Adrenal gland (tissue), 9 donors: ENCODE measurements at regions not wholly inside any gene's neighbourhood (a gene's known extent, or its start where the extent isn't known, plus 50 kb on each side); places are given as distances from the start of the nearest gene placed in this dataset.

Experiments
- DNase-seq, 7 donors: peaks; one replicate each; pipeline ENCODE4 v3.0.0-alpha.2; 2019 to 2020
- H3K27ac ChIP-seq, 5 donors: fragments of 200-600 bp; sonication (generic) in 4 of 5; 1 replicate in 3 of 5; 2 replicates in 2 of 5; pipeline versions ENCODE4 v1.5.1 to v1.8.0; 2016 to 2020; ENCODE audit warnings: mild to moderate bottlenecking in 1 of 5
- H3K27me3 ChIP-seq: fragments of 200-600 bp; 2 replicates; pipeline ENCODE4 v1.8.0; 2021
- H3K36me3 ChIP-seq, 2 donors: fragments of 200-600 bp; replicated peaks in 1 of 2; 1 replicate in 1 of 2; 2 replicates in 1 of 2; pipeline versions ENCODE4 v1.5.1 to v1.8.0; 2018 to 2022
- H3K4me1 ChIP-seq, 2 donors: fragments of 200-600 bp; replicated peaks in 1 of 2; 1 replicate in 1 of 2; 2 replicates in 1 of 2; pipeline versions ENCODE4 v1.5.1 to v1.8.0; 2018 to 2021
- H3K4me3 ChIP-seq, 4 donors: fragments of 200-600 bp; sonication (generic) in 3 of 4; one replicate each; pipeline ENCODE4 v1.5.1; 2016 to 2018
- H3K9me3 ChIP-seq, 3 donors: fragments of 200-600 bp; sonication (generic) in 1 of 3; replicated peaks in 1 of 3; 1 replicate in 2 of 3; 2 replicates in 1 of 3; pipeline versions ENCODE4 v1.5.1 to v1.8.0; 2016 to 2021
- POLR2A ChIP-seq, 2 donors: fragments of 450-650 bp; IDR thresholded peaks; one replicate each; pipeline ENCODE4 v1.6.1; 2017; ENCODE audit warnings: antibody characterized with exemption in 2 of 2, mild to moderate bottlenecking in 2 of 2, moderate library complexity in 1 of 2
- WGBS, 4 donors: extraction: QIAGEN DNeasy Blood & Tissue Kit in 2 of 4; methylation state at CpG; one replicate each; pipeline versions ENCODE4 v1.1.5 to v1.1.7; 2013 to 2017; 5-methylcytosine and 5-hydroxymethylcytosine counted together
- intact Hi-C, 2 donors: fragments of 100-400 bp; cut with DNase I; formaldehyde crosslinking; loops; one replicate each; pipeline versions ENCODE4 v1.14.1 to v1.15.0; 2022 to 2023
- TF ChIP-seq, protein P1 (sequence below), 6 experiments: fragments of 450-650 bp in 4 of 6; fragments of 200-600 bp in 2 of 6; sonication (generic) in 1 of 6; IDR thresholded peaks; 1 replicate in 5 of 6; 2 replicates in 1 of 6; pipeline versions ENCODE4 v1.5.1 to v1.8.0; 2016 to 2021; ENCODE audit warnings: antibody characterized with exemption in 6 of 6, mild to moderate bottlenecking in 2 of 6, moderate library complexity in 1 of 6
- donor health status: healthy with polysubstance abuse.
- donor health status: Bipolar disorder and iron deficiency.
- donor health status: DM: yes; HTN: yes; CAD: no.
- donor health status: DM: no; HTN: no; CAD: no.
- donor health status: DM: no; HTN: no; CAD: no.

DNA sequence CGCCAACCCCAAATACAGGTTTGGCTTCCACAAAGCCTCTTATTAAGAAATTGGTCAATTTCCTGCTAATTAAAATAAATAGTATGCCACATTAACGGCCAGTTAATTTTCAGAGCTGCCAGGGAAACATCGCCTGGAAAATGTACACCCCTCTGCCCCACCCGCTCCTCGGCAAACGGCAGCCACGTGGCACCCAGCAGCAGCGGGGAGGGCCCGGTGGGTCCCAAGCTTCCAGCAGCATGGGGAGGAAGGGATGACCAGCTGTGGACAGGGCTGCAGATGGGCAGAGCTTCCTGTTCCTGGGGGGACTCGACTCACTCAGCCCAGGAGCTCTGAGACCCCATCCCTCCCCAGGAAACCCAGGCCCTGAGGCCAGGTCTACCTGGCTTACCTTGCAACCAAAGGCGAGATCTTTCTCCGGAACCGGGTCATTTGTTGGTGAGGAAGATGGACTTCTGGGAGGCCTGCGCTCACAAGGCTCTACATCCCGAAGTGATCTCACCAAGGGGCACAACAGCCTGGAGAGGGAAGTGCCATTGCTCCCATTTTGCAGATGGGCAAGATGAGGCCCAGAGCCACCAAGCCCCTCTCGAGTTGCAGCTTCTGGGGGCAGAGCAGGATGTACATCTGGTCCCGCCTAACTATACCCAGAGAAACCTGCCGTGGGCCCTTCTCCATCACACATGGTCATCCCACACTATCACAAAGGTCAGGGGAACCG is 68.3 kb downstream of the IGLL1 start:
- intact Hi-C loops = no loop called here

DNA sequence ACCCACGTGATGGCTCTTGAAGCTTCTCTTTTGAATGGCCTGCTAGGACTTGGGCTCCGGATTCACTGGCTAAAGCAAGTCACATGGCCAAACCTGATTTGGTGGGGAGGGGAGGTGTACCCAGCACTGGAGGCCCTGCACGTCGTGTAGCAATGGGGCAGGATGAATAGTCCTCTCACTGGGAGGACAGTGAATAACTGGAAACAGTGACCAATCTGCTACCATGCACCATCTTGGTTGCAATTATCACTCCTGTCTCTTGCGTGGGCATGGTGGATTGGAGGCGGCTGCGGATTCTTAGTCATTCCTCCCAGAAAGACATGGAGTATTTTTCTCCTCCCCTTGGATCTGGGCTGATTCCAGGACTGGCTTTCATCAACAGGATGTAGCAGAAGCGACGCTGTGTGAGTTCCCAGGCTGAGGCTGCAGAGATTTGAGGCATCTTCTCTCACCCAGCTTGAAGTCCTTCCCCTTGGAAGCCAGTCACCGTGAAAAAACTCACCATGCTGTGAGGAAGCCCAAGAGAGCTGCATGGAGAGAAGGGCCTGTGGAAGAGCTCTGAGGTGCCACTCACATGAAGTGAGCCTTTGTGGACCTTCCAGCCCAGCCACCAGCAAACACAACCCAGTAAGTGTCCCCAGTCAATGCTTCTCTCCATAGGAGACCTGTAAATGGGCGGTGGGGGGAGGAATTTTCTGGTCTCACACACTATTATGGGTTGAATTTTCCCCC is 70.4 kb downstream of the IGLL1 start:
- Histone ChIP-seq H3K4me1 (peaks cover 3 to 4% of the 10 kb centered on the region in 2 donors), H3K36me3 (no peaks in the 10 kb centered on the region), H3K9me3 (no peaks in the 10 kb centered on the region), H3K27ac (no peak overlapping the region), H3K27me3 (no peaks in the 10 kb centered on the region), H3K4me3 (no peak overlapping the region)
- no peak for TF ChIP-seq POLR2A (IDR thresholded peaks at IDR 0.05)
- TF ChIP-seq, protein P1, sequence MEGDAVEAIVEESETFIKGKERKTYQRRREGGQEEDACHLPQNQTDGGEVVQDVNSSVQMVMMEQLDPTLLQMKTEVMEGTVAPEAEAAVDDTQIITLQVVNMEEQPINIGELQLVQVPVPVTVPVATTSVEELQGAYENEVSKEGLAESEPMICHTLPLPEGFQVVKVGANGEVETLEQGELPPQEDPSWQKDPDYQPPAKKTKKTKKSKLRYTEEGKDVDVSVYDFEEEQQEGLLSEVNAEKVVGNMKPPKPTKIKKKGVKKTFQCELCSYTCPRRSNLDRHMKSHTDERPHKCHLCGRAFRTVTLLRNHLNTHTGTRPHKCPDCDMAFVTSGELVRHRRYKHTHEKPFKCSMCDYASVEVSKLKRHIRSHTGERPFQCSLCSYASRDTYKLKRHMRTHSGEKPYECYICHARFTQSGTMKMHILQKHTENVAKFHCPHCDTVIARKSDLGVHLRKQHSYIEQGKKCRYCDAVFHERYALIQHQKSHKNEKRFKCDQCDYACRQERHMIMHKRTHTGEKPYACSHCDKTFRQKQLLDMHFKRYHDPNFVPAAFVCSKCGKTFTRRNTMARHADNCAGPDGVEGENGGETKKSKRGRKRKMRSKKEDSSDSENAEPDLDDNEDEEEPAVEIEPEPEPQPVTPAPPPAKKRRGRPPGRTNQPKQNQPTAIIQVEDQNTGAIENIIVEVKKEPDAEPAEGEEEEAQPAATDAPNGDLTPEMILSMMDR (IDR thresholded peaks at IDR 0.05) = no peak
- 67 to 85% (median 84%) methylated on average over 9 to 11 of the region's 11 CpGs for WGBS, 4 donors
- peak in 1 of 7 donors; percentile 26 for DNase-seq
- intact Hi-C loops = no loop called here

More for the DNA sequence above, 68.3 kb downstream of the IGLL1 start:
- H3K4me1 ChIP-seq = no peaks in the 10 kb centered on the region
- H3K36me3 ChIP-seq = no peaks in the 10 kb centered on the region
- no peaks in the 10 kb centered on the region for H3K9me3 ChIP-seq
- 59 to 66% (median 60%) methylated on average over 11 to 19 of the region's 19 CpGs for WGBS, 4 donors
- no peak overlapping the region for H3K4me3 ChIP-seq
- no peak for TF ChIP-seq POLR2A (IDR thresholded peaks at IDR 0.05)
- TF ChIP-seq, protein P1 (IDR thresholded peaks at IDR 0.05) = no peak
- H3K27ac ChIP-seq = no peak overlapping the region
- DNase-seq = no peak
- no peaks in the 10 kb centered on the region for H3K27me3 ChIP-seq

DNA sequence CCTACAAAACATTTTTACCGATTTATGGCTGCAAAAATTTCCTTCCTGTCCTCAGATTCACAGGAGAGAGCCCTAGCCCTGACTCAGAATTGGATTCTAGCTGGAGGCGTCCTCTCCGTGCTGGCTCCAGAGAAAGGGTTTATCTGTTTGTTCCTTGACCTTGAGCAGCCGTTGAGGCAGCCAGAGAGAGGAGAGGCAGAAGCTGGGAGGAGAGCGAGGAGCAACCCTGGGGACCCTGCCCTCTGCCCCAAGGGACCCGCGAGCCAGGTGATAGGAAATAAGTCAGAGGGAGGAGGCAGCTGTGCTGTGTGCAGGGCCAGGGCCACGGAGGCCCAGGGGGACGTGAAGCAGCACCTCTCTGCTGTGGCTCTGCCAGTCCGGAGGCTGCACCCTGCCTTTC is 75.6 kb downstream of the IGLL1 start:
- DNase-seq = peak in 5 of 7 donors; percentile 45 to 73 (median 56)
- peaks cover 16 to 17% of the 10 kb centered on the region in 2 donors for H3K4me1 ChIP-seq
- TF ChIP-seq, protein P1 (IDR thresholded peaks at IDR 0.05) = no peak
- no peak for TF ChIP-seq POLR2A (IDR thresholded peaks at IDR 0.05)
- no peak overlapping the region for H3K4me3 ChIP-seq
- no peaks in the 10 kb centered on the region for H3K36me3 ChIP-seq
- H3K9me3 ChIP-seq = no peaks in the 10 kb centered on the region
- H3K27me3 ChIP-seq = no peaks in the 10 kb centered on the region
- intact Hi-C loops = no loop called here
- 11 to 22% (median 18%) methylated on average over 8 to 10 of the region's 10 CpGs for WGBS, 4 donors
- peak overlapping the region in 4 of 5 donors; percentile 48 to 66 (median 62) for H3K27ac ChIP-seq

DNA sequence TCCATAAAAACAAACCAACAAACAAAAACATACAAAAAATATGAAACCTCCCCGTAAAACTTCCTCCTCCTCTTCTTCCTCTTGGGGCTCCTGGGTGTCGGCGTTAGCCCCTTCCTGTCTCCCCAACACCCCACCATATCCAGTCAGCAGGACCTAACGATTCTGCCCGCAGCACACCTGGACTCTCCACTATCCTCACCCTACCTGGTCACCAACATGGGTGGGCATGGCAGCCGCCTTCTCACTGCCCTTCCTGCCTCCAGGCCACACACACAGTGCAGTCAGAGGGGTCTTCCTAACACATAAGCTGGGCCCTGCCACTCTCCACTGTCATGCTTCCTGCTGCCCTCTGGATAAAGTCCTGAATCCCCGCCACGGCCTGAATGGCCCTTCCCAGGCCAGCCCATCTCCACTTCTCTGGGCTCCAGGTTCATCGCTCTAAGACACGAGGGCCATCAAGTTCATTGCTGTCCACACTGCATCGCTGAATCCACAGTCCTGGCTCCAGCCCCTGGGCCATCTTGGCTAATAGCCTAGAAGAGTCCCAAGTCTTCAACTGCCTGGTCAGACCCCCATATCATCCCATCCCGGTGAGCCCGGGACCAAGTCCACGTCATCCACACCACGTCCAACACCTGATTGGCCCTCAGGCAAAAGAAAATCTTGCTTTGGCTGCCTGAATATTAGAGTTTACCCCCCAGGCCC is 76.2 kb downstream of the IGLL1 start:
- WGBS, 4 donors = 68 to 82% (median 75%) methylated on average over 13 to 15 of the region's 15 CpGs
- no peak for TF ChIP-seq POLR2A (IDR thresholded peaks at IDR 0.05)
- TF ChIP-seq, protein P1 (IDR thresholded peaks at IDR 0.05) = no peak
- peak in 1 of 7 donors; percentile 44 for DNase-seq
- Histone ChIP-seq H3K27me3 (no peaks in the 10 kb centered on the region), H3K36me3 (no peaks in the 10 kb centered on the region), H3K4me1 (peaks cover 16 to 18% of the 10 kb centered on the region in 2 donors), H3K27ac (peak overlapping the region in 4 of 5 donors; percentile 48 to 66 (median 62)), H3K9me3 (no peaks in the 10 kb centered on the region), H3K4me3 (no peak overlapping the region)
- intact Hi-C loops = no loop called here
